ENCODE measurements at regions not wholly inside any gene's neighbourhood (a gene's known extent, or its start where the extent isn't known, plus 50 kb on each side); places are given as distances from the start of the nearest gene placed in this dataset.
A peak's percentile ranks its signal among the peaks of the same experiment; 100 is the strongest.

- Histone ChIP-seq H3K4me1 (ENCODE audit: control insufficient read depth in 1 of 2, insufficient read depth in 2 of 2, low read depth in 1 of 2, low read length in 1 of 2) (peaks cover 9 to 13% of the 10 kb centered on the region in 2 experiments; a peak in 3 of 4 replicates), H3K79me2 (ENCODE audit: insufficient read depth) (peaks cover 49% of the 10 kb centered on the region), H2AFZ (ENCODE audit: low read depth) (no peak overlapping the region), H3K4me2 (peak overlapping the region; percentile 91), H3K9me3 (peaks cover 4% of the 10 kb centered on the region; the same call in 1 of the 2 replicates), H3K36me3 (replicated peaks in 1 of 2; ENCODE audit: control insufficient read depth in 1 of 2, insufficient read depth in 2 of 2, low read length in 1 of 2) (peaks cover 6 to 31% of the 10 kb centered on the region in 2 experiments), H3F3A (replicated peaks; ENCODE audit: insufficient read depth) (peaks cover 38% of the 10 kb centered on the region), H3K27ac (ENCODE audit: low read depth in 2 of 2, low read length in 1 of 2) (peak overlapping the region; percentile 9 to 98; a peak in 3 of 4 replicates), H3K9ac (peak overlapping the region; percentile 97), H3K27me3 (ENCODE audit: insufficient read depth) (no peaks in the 10 kb centered on the region), H3K4me3 (ENCODE audit: low read depth in 2 of 2, low read length in 1 of 2) (peak overlapping the region; percentile 44 to 82; a peak in 3 of 4 replicates), H4K20me1 (ENCODE audit: insufficient read depth) (no peaks in the 10 kb centered on the region; the same call in 1 of the 2 replicates), H3K9me2 (no peaks in the 10 kb centered on the region)
- ChIA-PET POLR2A (no interaction called here), CTCF (no interaction called here)
- TF ChIP-seq POLR2AphosphoS5 (IDR thresholded peaks at IDR 0.05; ENCODE audit: low read depth, low read length) (peak; percentile 6; the same call in 1 of the 2 replicates), MEF2A (IDR thresholded peaks at IDR 0.05; ENCODE audit: borderline replicate concordance, low read depth) (no peak), CTCF (IDR thresholded peaks at IDR 0.05) (peak; percentile 40; the same call in 1 of the 2 replicates), TAF1 (IDR thresholded peaks at IDR 0.05; ENCODE audit: borderline replicate concordance, low read depth, low read length) (0 out of 2 replicates have a peak, but pooled peaks have one; percentile 14), USF1 (IDR thresholded peaks at IDR 0.05; ENCODE audit: borderline replicate concordance, low read depth) (no peak), NRF1 (IDR thresholded peaks at IDR 0.05; ENCODE audit: low read depth, low read length) (no peak)
- DNase-seq: no peak
- WGBS (ENCODE audit: low lambda C conversion rate): 19% methylated on average over 4 of the region's 6 CpGs
Observed at GRCh38 chr5:33049298-33049697, 338.2 kb downstream of the NPR3 start.

DNA sequence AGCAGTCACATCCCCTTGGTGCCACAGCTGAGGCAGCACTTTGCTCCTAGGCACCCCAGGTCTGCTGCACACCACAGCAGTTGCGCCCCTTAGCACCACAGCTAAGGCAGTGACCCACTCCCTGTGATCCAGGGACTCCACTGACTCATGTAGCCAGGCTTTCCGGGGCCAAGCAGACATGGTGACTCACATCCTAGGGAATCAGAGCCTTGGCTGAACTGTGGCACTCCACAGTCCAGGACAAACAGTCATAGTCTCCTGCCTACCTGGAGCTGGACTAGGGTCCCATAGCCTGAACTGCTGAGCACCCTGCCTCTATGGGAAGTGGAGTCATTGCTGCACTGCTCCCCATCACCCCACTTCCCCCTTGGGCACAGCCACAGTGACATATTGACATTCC lies 338.7 kb downstream of the NPR3 start:
- CTCF ChIA-PET: no interaction called here
- Histone ChIP-seq H3K4me2 (peak overlapping the region; percentile 91), H4K20me1 (ENCODE audit: insufficient read depth) (no peaks in the 10 kb centered on the region; the same call in 1 of the 2 replicates), H3K27me3 (ENCODE audit: insufficient read depth) (no peaks in the 10 kb centered on the region), H3K79me2 (ENCODE audit: insufficient read depth) (peaks cover 44% of the 10 kb centered on the region), H2AFZ (ENCODE audit: low read depth) (no peak overlapping the region), H3K9ac (peak overlapping the region; percentile 97), H3K27ac (ENCODE audit: low read depth in 2 of 2, low read length in 1 of 2) (peak overlapping the region in 1 of 2 experiments; percentile 98; a peak in 2 of 4 replicates), H3K4me3 (ENCODE audit: low read depth in 2 of 2, low read length in 1 of 2) (peak overlapping the region; percentile 44 to 82; a peak in 3 of 4 replicates), H3F3A (replicated peaks; ENCODE audit: insufficient read depth) (peaks cover 36% of the 10 kb centered on the region), H3K9me2 (no peaks in the 10 kb centered on the region), H3K36me3 (replicated peaks in 1 of 2; ENCODE audit: control insufficient read depth in 1 of 2, insufficient read depth in 2 of 2, low read length in 1 of 2) (peaks cover 6 to 26% of the 10 kb centered on the region in 2 experiments), H3K4me1 (ENCODE audit: control insufficient read depth in 1 of 2, insufficient read depth in 2 of 2, low read depth in 1 of 2, low read length in 1 of 2) (peaks cover 9 to 13% of the 10 kb centered on the region in 2 experiments; a peak in 3 of 4 replicates), H3K9me3 (peaks cover 9% of the 10 kb centered on the region)
- 7% methylated on average over 2 of the region's 2 CpGs for WGBS (ENCODE audit: low lambda C conversion rate)
- DNase-seq: peak; percentile 4
- POLR2A ChIA-PET: no interaction called here
- peak; percentile 82 for TF ChIP-seq NFIC (IDR thresholded peaks at IDR 0.05; ENCODE audit: borderline replicate concordance)
- TF ChIP-seq, protein P1, sequence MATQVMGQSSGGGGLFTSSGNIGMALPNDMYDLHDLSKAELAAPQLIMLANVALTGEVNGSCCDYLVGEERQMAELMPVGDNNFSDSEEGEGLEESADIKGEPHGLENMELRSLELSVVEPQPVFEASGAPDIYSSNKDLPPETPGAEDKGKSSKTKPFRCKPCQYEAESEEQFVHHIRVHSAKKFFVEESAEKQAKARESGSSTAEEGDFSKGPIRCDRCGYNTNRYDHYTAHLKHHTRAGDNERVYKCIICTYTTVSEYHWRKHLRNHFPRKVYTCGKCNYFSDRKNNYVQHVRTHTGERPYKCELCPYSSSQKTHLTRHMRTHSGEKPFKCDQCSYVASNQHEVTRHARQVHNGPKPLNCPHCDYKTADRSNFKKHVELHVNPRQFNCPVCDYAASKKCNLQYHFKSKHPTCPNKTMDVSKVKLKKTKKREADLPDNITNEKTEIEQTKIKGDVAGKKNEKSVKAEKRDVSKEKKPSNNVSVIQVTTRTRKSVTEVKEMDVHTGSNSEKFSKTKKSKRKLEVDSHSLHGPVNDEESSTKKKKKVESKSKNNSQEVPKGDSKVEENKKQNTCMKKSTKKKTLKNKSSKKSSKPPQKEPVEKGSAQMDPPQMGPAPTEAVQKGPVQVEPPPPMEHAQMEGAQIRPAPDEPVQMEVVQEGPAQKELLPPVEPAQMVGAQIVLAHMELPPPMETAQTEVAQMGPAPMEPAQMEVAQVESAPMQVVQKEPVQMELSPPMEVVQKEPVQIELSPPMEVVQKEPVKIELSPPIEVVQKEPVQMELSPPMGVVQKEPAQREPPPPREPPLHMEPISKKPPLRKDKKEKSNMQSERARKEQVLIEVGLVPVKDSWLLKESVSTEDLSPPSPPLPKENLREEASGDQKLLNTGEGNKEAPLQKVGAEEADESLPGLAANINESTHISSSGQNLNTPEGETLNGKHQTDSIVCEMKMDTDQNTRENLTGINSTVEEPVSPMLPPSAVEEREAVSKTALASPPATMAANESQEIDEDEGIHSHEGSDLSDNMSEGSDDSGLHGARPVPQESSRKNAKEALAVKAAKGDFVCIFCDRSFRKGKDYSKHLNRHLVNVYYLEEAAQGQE (IDR thresholded peaks at IDR 0.05; ENCODE audit: low read depth, low read length): peak; percentile 37; the same call in 1 of the 2 replicates
- peak; percentile 34; the same call in 1 of the 2 replicates for TF ChIP-seq PBX3 (IDR thresholded peaks at IDR 0.05)
- peak; percentile 92 for TF ChIP-seq JUND (IDR thresholded peaks at IDR 0.05)
- TF ChIP-seq RFX5 (IDR thresholded peaks at IDR 0.05; ENCODE audit: low read length): no peak
- TF ChIP-seq TEAD4 (IDR thresholded peaks at IDR 0.05; ENCODE audit: borderline replicate concordance, insufficient read depth): 0 out of 2 replicates have a peak, but pooled peaks have one; percentile 35
- TF ChIP-seq EP300 (IDR thresholded peaks at IDR 0.05; ENCODE audit: borderline replicate concordance in 1 of 2, low read depth in 1 of 2, low read length in 1 of 2): peak in 1 of 2 experiments; percentile 86; a peak in 1 of 4 replicates
- TF ChIP-seq, protein P2, sequence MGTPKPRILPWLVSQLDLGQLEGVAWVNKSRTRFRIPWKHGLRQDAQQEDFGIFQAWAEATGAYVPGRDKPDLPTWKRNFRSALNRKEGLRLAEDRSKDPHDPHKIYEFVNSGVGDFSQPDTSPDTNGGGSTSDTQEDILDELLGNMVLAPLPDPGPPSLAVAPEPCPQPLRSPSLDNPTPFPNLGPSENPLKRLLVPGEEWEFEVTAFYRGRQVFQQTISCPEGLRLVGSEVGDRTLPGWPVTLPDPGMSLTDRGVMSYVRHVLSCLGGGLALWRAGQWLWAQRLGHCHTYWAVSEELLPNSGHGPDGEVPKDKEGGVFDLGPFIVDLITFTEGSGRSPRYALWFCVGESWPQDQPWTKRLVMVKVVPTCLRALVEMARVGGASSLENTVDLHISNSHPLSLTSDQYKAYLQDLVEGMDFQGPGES (IDR thresholded peaks at IDR 0.05; ENCODE audit: low read depth, low read length): no peak
- peak; percentile 79; the same call in 1 of the 2 replicates for TF ChIP-seq RXRA (IDR thresholded peaks at IDR 0.05; ENCODE audit: borderline replicate concordance, low read depth)
- no peak for TF ChIP-seq NRF1 (IDR thresholded peaks at IDR 0.05; ENCODE audit: low read depth, low read length)
- peak; percentile 98 for TF ChIP-seq FOSL2 (IDR thresholded peaks at IDR 0.05; ENCODE audit: borderline replicate concordance, low read depth)
- TF ChIP-seq MAX (IDR thresholded peaks at IDR 0.05; ENCODE audit: low read depth): peak; percentile 28; the same call in 1 of the 2 replicates
